T-helper 17 cell (primary cell): ENCODE measurements at regions not wholly inside any gene's neighbourhood (a gene's known extent, or its start where the extent isn't known, plus 50 kb on each side); places are given as distances from the start of the nearest gene placed in this dataset.
A peak's percentile ranks its signal among the peaks of the same experiment; 100 is the strongest.

ENCODE experiments used
- ATAC-seq: fragments of 150-1000 bp; cut with Tn5 transposase; 2 replicates; pipeline ENCODE4 v1.10.0; 2021; ENCODE audit warnings: mild to moderate bottlenecking, moderate library complexity
- DNase-seq, 3 donors: peaks; one replicate each; pipeline versions ENCODE4 v3.0.0 to v3.0.0-alpha.2; 2020 to 2021
- H3K9me3 ChIP-seq: one replicate; pipeline ENCODE4 v1.7.0; 2013; ENCODE audit warnings: low read length, mild to moderate bottlenecking; ENCODE audit not compliant: control insufficient read depth, poor library complexity, severe bottlenecking
- H3K27ac Mint-ChIP-seq: one replicate; pipeline ENCODE4 v1.8.0; 2022; ENCODE audit warnings: mild to moderate bottlenecking, moderate library complexity, mixed read lengths
- H3K27me3 Mint-ChIP-seq: one replicate; pipeline ENCODE4 v1.8.0; 2022; ENCODE audit warnings: mixed read lengths
- H3K36me3 Mint-ChIP-seq: one replicate; pipeline ENCODE4 v1.8.0; 2022; ENCODE audit warnings: low read depth, mixed read lengths
- H3K4me1 Mint-ChIP-seq: one replicate; pipeline ENCODE4 v1.8.0; 2022; ENCODE audit warnings: mild to moderate bottlenecking, mixed read lengths
- H3K4me3 Mint-ChIP-seq: one replicate; pipeline ENCODE4 v1.8.0; 2022; ENCODE audit warnings: mild to moderate bottlenecking, moderate library complexity, mixed read lengths

DNA sequence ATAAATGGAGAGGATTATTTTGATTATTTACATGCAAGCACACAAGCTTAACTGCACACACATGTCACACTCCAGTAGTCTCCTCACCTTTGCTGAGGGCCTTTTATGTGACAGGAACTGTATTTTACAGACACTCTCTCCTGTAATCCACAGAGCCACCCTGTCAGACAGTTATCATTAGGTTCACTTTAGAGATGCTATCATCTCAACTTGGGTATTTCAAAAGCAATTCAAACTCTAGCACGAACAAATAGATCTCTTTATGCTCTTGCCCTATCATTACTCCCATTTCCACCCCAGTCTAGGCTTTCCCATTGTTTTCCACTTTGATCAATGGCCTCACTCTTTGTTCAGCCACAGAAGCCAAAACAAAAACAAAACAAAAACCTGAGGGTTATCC, 281.2 kb upstream of the EPHA4 start:
- ATAC-seq = no peak
- no peaks in the 10 kb centered on the region for H3K9me3 ChIP-seq
- no peaks in the 10 kb centered on the region for H3K4me1 Mint-ChIP-seq
- DNase-seq = no peak
- H3K4me3 Mint-ChIP-seq = no peak overlapping the region
- no peaks in the 10 kb centered on the region for H3K27me3 Mint-ChIP-seq
- no peak overlapping the region for H3K27ac Mint-ChIP-seq
- no peaks in the 10 kb centered on the region for H3K36me3 Mint-ChIP-seq

DNA sequence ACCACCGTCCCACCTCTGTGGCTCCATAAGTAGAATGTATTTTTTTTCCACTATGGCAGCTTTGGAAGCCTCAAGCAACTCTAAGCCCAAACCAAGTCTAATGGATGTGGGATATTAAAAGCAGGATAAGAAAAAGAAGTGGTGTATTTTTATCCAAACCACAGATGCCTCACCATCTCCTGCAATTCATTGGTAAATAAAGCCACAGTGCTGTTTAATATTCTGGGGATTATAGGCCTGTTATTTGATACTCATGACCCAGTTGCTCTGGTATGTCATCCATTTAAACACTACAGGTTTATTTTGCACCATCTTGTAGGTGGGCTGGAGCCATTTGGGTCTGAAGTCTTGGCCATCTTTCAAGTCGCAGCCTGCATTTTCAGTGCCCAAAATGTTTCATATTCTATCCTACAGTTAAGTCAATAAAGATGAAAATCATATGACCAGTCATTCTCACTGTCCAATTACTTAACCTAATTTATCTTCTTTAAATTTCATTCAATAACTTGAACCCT, 279.5 kb upstream of the EPHA4 start:
- DNase-seq = no peak
- no peak for ATAC-seq
- Mint-ChIP-seq H3K36me3 (no peaks in the 10 kb centered on the region), H3K4me3 (no peak overlapping the region), H3K27me3 (no peaks in the 10 kb centered on the region), H3K27ac (peak overlapping the region; percentile 22), H3K4me1 (no peaks in the 10 kb centered on the region)
- no peaks in the 10 kb centered on the region for H3K9me3 ChIP-seq

DNA sequence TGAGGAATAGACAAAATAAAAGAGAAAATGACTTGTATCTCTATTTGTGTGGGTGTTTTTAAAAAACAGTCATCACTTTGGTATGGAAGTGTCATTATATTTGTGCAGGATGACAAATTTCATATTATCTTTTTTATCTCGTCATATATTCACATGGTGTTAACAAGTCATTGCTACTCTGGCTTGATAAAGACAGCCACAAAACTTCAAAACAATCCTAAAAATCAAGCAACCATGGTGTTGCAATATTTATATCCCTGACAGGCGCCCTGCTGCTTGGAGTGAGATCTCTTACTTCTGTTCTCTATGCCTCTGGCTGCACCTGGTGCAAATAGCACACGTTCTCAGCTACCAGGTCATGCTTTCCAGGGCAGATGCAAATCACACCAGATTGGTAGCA, 278.0 kb upstream of the EPHA4 start:
- DNase-seq (no peak), ATAC-seq (no peak)
- no peaks in the 10 kb centered on the region for H3K4me1 Mint-ChIP-seq
- H3K27me3 Mint-ChIP-seq = no peaks in the 10 kb centered on the region
- no peak overlapping the region for H3K4me3 Mint-ChIP-seq
- H3K36me3 Mint-ChIP-seq = no peaks in the 10 kb centered on the region
- H3K27ac Mint-ChIP-seq = no peak overlapping the region
- H3K9me3 ChIP-seq = no peaks in the 10 kb centered on the region

DNA sequence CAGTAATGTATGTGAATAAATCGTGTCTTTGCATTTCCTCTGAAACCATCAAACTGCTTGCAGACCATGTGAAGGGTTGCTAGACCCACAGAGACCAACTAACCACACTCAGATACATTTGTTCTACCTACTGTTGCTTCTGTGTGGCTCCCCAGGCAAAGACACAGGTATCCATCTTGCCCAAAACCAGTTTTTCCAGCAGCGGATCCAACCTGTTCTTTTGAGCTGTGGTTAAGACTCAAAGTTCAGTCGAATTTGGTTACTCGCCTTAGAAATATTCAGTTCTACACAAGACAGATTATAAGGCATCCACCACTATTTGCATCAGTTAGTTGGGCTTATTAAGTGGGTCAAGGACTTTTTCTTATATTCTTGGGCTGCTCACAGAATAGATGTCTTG, 276.2 kb upstream of the EPHA4 start:
- Mint-ChIP-seq H3K36me3 (no peaks in the 10 kb centered on the region), H3K4me3 (no peak overlapping the region), H3K4me1 (no peaks in the 10 kb centered on the region), H3K27ac (no peak overlapping the region), H3K27me3 (no peaks in the 10 kb centered on the region)
- ATAC-seq (no peak), DNase-seq (no peak)
- no peaks in the 10 kb centered on the region for H3K9me3 ChIP-seq

DNA sequence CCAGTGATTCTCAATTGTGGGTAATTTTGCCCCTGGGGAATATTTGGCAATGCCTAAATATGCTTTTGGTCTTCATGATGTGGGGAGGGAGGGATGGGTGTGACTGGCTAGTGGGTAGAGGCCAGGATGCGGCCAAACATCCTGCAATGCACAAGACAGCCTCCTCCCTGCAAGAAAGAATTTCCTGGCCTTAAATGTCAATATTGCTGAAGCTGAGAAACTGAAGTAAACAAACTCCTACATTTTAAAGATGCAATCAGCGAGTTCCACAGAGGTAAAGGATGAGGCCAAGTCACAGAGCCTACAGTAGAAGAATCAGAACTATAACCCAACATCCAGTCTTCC, 272.9 kb upstream of the EPHA4 start:
- Mint-ChIP-seq H3K4me3 (no peak overlapping the region), H3K27me3 (no peaks in the 10 kb centered on the region), H3K4me1 (no peaks in the 10 kb centered on the region), H3K36me3 (no peaks in the 10 kb centered on the region), H3K27ac (no peak overlapping the region)
- no peaks in the 10 kb centered on the region for H3K9me3 ChIP-seq
- DNase-seq (no peak), ATAC-seq (no peak)

DNA sequence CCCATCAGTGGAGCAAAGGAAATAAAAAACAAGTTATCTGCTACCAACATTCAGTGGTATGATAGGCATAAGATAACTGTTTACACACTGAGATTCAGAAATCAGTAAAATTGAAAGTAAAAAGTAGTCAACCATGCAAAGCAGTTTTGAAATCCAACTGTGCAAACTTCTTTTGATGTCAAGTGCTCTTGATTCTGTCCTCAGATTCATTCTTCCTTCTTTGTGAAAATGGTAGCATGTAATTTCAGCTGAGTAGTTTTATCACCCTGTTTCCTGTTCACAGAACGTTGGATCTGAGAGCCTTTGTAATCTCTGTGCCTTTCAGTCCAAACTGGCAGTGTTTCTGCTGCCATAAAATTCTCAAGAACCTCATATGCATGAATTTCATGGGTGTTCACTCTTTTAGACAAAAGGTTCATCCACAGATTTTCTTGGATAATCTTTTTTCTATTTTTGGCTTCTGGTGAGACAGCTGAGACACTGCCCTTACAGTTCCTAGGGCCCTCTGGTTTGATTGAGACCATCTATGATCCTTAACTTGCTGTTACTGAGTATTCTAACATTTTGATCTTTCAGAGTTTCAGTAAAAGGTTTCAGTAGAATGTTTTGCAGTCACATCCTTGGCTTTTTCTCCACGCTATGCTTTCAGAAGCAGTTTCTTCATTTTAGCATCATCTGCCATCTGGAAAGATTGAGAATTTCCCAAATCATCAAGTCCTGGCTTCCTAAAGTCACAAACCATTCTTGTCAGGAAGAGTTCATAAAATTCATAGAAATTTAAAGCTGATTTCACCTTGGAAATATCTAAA, 272.3 kb upstream of the EPHA4 start:
- Mint-ChIP-seq H3K4me3 (no peak overlapping the region), H3K27ac (no peak overlapping the region), H3K4me1 (no peaks in the 10 kb centered on the region), H3K36me3 (no peaks in the 10 kb centered on the region), H3K27me3 (no peaks in the 10 kb centered on the region)
- ATAC-seq (no peak), DNase-seq (no peak)
- no peaks in the 10 kb centered on the region for H3K9me3 ChIP-seq

DNA sequence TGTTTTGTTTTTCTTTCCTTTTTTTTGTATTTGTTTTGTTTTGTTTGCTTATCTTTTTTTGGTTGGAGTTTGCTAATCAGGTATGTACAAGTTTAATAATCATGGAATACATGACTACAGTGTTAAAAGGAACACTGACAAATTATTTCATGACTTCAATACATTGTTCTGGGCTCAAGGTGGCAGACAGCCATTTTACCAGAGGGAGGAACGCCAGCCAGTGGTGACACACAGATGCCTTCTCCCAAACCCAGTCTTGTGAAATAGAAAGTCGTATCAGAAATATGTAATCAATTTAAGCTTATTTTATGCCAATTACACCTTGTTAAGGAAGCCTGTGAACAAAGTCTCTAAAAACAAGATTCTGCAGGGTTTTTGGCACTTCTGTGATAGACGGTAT, 264.0 kb upstream of the EPHA4 start:
- H3K27me3 Mint-ChIP-seq = no peaks in the 10 kb centered on the region
- H3K36me3 Mint-ChIP-seq = no peaks in the 10 kb centered on the region
- DNase-seq (no peak), ATAC-seq (no peak)
- no peaks in the 10 kb centered on the region for H3K4me1 Mint-ChIP-seq
- no peak overlapping the region for H3K27ac Mint-ChIP-seq
- H3K9me3 ChIP-seq = no peaks in the 10 kb centered on the region
- H3K4me3 Mint-ChIP-seq = no peak overlapping the region

DNA sequence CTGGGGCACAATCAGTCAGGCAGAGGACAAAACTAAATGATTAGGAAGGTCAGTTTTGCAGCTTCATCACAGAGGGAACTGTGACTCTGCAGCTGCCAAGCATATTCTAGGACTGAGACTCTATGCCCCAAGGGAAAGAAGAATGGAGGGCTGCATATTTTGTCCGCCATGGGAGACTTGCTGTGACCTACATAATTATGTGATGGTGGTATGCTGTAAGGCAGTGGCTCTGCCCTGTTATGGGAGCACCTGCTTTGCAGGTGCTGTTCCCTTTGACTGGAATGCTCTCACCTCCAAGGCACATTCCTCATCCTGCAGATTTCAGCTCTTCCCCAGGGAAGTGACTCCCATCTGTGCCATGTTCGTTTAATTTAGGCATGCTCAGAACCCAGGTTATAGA, 261.9 kb upstream of the EPHA4 start:
- Mint-ChIP-seq H3K27ac (no peak overlapping the region), H3K4me1 (no peaks in the 10 kb centered on the region), H3K27me3 (no peaks in the 10 kb centered on the region), H3K36me3 (no peaks in the 10 kb centered on the region), H3K4me3 (no peak overlapping the region)
- DNase-seq (no peak), ATAC-seq (no peak)
- H3K9me3 ChIP-seq = no peaks in the 10 kb centered on the region

DNA sequence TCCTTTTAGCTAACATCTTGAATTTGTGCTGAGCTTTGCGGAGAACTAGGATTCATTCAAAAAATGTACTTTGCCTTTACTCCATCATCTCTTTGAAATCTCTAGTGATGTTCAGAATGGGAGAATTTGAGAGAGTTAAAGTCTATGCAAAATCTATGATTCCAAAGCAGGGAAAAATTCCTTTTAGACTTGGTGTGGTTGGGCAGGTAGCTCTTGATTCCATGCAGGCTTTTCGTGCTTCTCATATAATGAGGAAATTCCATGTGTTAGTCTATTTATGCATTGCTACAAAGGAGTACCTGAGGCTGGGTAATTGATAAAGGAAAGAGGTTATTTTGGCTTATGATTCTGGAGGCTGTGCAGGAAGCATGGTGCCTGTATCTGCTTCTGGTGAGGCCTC, 258.9 kb upstream of the EPHA4 start:
- H3K27me3 Mint-ChIP-seq = no peaks in the 10 kb centered on the region
- no peak for DNase-seq
- no peaks in the 10 kb centered on the region for H3K4me1 Mint-ChIP-seq
- ATAC-seq = no peak
- H3K36me3 Mint-ChIP-seq = no peaks in the 10 kb centered on the region
- no peak overlapping the region for H3K4me3 Mint-ChIP-seq
- H3K27ac Mint-ChIP-seq = no peak overlapping the region
- H3K9me3 ChIP-seq = no peaks in the 10 kb centered on the region

DNA sequence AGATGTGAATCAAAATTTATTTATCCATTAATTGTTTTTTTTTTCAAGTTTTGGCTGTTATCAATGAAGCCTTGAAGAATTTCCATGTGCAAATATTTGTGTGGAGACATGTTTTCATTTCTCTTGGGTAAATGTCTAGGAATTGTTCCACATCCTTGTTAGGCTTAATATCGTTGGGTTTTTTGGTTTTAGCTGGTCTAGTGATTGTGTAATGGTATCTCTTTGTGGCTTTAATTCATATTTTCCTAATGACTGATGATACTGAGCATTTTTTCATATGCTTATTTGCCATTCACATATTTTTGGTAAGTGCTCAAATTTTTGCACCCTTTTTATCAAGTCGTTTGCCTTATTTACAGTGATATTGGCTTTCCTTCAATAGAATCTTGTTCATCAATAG, 250.3 kb upstream of the EPHA4 start:
- H3K9me3 ChIP-seq = no peaks in the 10 kb centered on the region
- no peaks in the 10 kb centered on the region for H3K4me1 Mint-ChIP-seq
- ATAC-seq = no peak
- H3K27me3 Mint-ChIP-seq = no peaks in the 10 kb centered on the region
- no peaks in the 10 kb centered on the region for H3K36me3 Mint-ChIP-seq
- no peak for DNase-seq
- H3K4me3 Mint-ChIP-seq = no peak overlapping the region
- no peak overlapping the region for H3K27ac Mint-ChIP-seq

DNA sequence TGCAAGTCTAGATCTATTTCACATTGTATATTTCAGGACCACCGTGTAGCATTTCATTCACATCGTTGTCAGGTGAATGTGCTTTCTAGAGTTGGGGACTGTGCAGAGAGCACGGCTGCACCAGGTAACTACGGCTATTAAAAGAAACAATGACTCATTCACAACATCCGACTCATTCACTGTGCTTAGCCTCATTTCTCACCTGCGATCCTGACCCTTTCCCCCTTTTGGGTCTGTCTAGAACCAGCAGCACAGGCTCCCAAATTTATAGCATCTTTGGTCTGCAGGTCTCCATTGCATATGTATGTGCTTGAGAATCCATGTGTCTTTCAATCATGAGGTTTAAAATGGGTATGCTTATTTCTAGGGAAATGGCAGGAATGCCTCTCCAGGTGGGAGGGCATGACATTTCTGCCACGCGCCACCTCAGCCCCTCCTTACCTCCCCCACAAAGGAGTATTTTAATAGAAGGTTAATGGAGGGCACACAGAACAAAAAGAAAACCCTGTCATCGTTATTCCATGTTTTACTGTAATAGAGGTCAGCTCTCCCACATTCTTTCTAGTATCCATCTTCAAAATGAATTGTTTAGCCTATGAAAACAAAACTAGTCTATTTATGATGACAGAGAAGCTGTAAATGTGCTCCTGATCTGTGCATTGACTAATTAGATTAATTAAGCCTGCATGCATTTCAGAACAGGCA, 246.7 kb upstream of the EPHA4 start:
- no peak for DNase-seq
- no peak overlapping the region for H3K27ac Mint-ChIP-seq
- H3K9me3 ChIP-seq = no peaks in the 10 kb centered on the region
- no peaks in the 10 kb centered on the region for H3K27me3 Mint-ChIP-seq
- no peaks in the 10 kb centered on the region for H3K4me1 Mint-ChIP-seq
- H3K4me3 Mint-ChIP-seq = no peak overlapping the region
- no peaks in the 10 kb centered on the region for H3K36me3 Mint-ChIP-seq
- no peak for ATAC-seq

DNA sequence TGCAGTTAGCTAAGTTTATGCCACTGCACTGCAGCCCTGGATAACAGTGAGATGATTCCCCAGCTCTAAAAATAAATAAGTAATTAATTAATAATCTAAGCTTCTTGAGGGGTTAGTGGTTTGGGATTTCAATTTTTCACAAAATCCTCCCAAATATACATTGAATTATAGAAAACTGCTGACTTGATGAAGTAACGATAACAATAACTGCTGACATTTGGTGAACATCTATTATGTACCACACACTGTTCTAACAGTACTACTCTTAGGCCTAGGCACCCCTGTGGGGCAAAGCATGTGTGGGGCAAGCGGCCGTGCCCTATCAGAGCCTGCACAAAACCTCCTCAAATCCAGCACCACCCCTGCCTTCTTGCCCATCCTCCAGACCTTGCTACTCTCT, 245.8 kb upstream of the EPHA4 start:
- H3K9me3 ChIP-seq = no peaks in the 10 kb centered on the region
- no peak for DNase-seq
- no peak for ATAC-seq
- Mint-ChIP-seq H3K27me3 (no peaks in the 10 kb centered on the region), H3K4me1 (no peaks in the 10 kb centered on the region), H3K27ac (no peak overlapping the region), H3K4me3 (no peak overlapping the region), H3K36me3 (no peaks in the 10 kb centered on the region)

DNA sequence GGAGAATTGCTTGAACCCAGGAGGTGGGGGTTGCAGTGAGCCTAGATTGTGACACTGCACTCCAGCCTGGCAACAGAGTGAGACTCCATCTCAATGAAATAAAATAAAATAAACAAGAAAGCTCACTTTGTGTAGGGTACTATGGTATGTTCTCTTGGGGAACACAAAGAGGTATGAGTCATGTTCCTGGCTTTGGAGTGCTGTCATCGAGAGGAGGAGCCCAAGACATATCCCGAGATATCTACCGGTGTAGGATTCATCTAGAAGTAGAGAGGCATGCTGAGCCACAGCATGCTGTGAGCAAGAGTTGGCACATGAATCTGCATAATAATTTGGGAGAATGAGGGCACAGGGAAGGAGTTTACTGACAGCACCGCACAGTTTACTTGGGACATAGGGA, 244.9 kb upstream of the EPHA4 start:
- DNase-seq (no peak), ATAC-seq (no peak)
- no peaks in the 10 kb centered on the region for H3K4me1 Mint-ChIP-seq
- H3K27me3 Mint-ChIP-seq = no peaks in the 10 kb centered on the region
- H3K27ac Mint-ChIP-seq = no peak overlapping the region
- H3K36me3 Mint-ChIP-seq = no peaks in the 10 kb centered on the region
- H3K4me3 Mint-ChIP-seq = no peak overlapping the region
- no peaks in the 10 kb centered on the region for H3K9me3 ChIP-seq

DNA sequence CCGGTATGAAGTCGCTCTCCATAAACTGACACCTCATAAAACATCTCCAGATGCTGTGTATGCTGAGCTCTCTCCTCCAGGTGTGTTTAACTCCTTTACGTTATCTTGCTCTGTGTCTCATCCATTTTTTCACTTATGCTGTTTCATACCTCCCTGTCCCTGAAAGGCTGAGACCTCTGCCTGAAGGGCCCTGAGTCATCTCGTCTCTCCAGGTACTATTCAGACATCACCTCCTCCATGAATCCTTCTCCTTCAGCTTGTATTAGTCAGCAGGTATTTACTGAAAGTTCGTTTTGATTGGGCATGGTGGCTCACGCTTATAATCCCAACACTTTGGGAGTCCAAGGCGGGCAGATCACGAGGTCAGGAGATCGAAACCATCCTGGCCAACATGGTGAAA, 244.5 kb upstream of the EPHA4 start:
- Mint-ChIP-seq H3K4me3 (no peak overlapping the region), H3K36me3 (no peaks in the 10 kb centered on the region)
- ATAC-seq = no peak

More for the DNA sequence above, 244.5 kb upstream of the EPHA4 start:
- no peaks in the 10 kb centered on the region for H3K9me3 ChIP-seq
- Mint-ChIP-seq H3K27ac (no peak overlapping the region), H3K27me3 (no peaks in the 10 kb centered on the region), H3K4me1 (no peaks in the 10 kb centered on the region)
- DNase-seq = no peak
